ENCODE measurements at regions not wholly inside any gene's neighbourhood (a gene's known extent, or its start where the extent isn't known, plus 50 kb on each side); places are given as distances from the start of the nearest gene placed in this dataset.
A peak's percentile ranks its signal among the peaks of the same experiment; 100 is the strongest.
"Not testable (repeated sequence)": the region's sequence is repeated elsewhere in the genome, so short reads cannot be mapped to it uniquely, and the experiment has no call there.

DNA sequence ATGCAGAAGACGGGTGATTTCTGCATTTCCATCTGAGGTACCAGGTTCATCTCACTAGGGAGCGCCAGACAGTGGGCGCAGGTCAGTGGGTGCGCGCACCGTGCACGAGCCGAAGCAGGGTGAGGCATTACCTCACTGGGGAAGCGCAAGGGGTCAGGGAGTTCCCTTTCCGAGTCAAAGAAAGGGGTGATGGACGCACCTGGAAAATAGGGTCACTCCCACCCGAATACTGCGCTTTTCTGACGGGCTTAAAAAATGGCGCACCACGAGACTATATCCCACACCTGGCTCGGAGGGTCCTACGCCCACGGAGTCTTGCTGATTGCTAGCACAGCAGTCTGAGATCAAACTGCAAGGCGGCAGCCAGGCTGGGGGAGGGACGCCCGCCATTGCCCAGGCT lies 1246.0 kb upstream of the PABPC4L start:
- DNase-seq (ENCODE audit: low read depth, low spot score), result not testable (repeated sequence)

GRCh38 chr4:135434936-135435335 lies 1233.3 kb upstream of the PABPC4L start:
- no peak for DNase-seq (ENCODE audit: low read depth, low spot score)

DNA sequence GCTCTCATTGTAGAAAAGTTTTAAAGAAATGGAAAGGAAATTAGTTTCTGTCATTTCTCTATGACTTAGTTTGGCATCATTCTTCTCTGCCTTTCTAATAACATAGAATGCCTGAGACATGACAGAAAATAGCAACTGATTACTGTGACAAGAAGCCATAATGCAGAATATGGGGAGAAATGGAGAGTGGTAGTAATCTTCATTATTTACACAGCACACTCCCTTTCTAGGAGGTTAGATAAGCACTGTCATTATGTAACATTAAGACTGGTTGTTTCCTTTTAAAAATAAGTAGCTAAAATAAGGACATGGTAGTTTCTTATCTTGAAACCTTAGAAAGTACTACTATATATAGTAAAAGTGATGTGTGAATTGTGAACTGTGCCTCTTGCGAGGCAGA lies 1227.9 kb upstream of the PABPC4L start:
- DNase-seq (ENCODE audit: low read depth, low spot score), result no peak

- peak; percentile 25 for DNase-seq (ENCODE audit: low read depth, low spot score)
Measured at GRCh38 chr4:135418353-135418752, 1216.8 kb upstream of the PABPC4L start.

- DNase-seq (ENCODE audit: low read depth, low spot score), result no peak
Measured at GRCh38 chr4:135412213-135412612, 1210.6 kb upstream of the PABPC4L start.

DNA sequence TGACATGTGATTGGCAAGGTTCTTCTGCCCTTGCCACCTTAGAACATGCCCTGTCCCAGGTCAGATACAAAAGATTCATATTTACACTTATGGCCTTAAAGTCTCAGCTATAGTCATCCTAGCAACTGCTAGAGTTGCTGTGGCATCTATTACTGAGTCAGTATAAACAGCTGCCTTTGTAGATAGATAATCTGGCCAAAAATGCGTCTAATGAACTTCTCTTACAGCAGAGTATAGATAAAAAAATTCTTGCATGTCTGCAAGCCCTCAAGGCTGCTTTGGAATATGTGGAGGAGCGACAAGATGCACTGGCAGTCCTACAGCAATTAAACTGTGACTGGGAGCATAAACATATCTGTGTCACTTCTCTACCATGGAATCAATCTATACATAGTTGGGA lies 1209.7 kb upstream of the PABPC4L start:
- DNase-seq (ENCODE audit: low read depth, low spot score), result no peak

GRCh38 chr4:135409261-135409660 lies 1207.7 kb upstream of the PABPC4L start:
- not testable (repeated sequence) for DNase-seq (ENCODE audit: low read depth, low spot score)

DNA sequence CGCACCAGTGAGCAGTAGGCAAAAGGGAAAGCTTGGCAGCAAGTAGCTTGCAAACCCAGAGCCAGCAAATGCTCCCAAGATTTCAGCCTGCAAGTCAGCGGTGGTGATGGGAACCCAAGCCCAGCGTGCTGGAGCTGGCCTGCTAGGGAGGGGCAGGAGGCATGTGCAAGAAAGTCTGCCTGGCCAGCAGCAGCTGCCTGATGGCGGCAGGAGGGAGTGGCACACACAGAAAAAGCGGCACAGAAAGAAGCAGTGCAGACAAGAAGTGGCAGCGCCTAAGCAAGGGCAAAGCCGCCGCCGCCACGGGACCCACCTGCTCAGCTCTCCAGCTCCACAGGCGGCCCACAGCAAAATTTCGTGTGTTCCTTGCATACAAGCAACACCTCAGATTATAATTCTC lies 1206.5 kb upstream of the PABPC4L start:
- no peak for DNase-seq (ENCODE audit: low read depth, low spot score)

GRCh38 chr4:135406597-135406996 lies 1205.0 kb upstream of the PABPC4L start:
- not testable (repeated sequence) for DNase-seq (ENCODE audit: low read depth, low spot score)

DNA sequence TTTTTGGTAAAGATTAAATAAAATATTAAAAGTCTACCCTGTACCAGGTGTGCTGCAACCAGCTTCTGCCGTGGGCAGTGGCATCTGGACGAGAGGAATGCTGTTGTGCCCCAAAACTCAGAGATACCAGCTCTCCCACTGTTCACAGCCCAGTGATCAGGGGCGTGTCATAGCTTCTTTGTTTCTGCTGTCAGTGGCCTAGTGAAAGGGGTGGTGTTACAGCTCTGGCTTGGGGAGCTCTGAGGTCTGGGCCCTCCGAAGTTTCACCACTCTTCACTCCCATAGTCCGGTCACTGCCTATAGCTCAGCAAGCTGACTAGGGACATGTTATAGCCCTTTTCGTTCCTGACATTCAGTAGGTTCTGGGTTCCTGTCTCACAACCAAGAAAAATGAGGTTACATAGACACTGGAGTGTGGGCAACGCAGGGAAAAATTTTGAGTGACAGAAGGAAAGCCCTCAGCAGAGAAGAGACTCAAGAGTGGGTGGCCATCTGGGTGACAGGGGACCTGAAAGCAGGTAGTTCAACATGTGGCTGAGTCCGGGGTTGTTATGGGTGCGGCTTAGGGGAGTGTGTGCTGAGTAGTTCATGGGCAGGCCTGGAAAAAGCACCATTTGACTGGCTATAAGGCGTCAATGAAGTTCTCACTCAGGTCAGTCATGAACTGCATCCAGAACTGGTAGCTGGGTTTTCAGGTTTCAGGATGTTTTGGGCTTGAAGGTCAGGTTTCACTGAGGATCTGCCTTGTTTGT lies 1184.4 kb upstream of the PABPC4L start:
- DNase-seq (ENCODE audit: low read depth, low spot score), result no peak

GRCh38 chr4:135383356-135384288 lies 1182.0 kb upstream of the PABPC4L start:
- DNase-seq (ENCODE audit: low read depth, low spot score), result no peak

- no peak for DNase-seq (ENCODE audit: low read depth, low spot score)
Measured at GRCh38 chr4:135382280-135382959, 1180.8 kb upstream of the PABPC4L start.

- no peak for DNase-seq (ENCODE audit: low read depth, low spot score)
Measured at GRCh38 chr4:135372131-135372530, 1170.5 kb upstream of the PABPC4L start.

- no peak for DNase-seq (ENCODE audit: low read depth, low spot score)
Measured at GRCh38 chr4:135371137-135371536, 1169.5 kb upstream of the PABPC4L start.

GRCh38 chr4:135368831-135369230 lies 1167.2 kb upstream of the PABPC4L start:
- no peak for DNase-seq (ENCODE audit: low read depth, low spot score)

DNA sequence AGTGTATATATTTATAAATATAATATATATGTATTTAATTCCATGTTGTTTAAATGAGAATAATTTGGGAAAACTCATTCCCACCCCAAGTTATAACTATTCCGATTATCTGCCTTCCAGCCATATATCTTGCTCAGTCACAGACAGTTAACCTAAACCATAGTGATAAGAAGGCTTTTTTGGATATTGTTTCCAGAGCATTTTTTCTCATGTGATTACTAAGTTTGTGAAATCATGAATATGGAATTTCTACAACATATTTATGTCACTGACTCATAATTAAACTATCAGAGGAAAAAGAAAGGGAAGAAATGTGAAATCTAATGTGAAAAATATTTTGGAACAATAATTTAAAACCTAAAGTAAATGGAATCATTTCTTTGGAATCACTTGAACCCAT lies 1163.5 kb upstream of the PABPC4L start:
- no peak for DNase-seq (ENCODE audit: low read depth, low spot score)

GRCh38 chr4:135359128-135359527 lies 1157.5 kb upstream of the PABPC4L start:
- DNase-seq (ENCODE audit: low read depth, low spot score), result no peak

DNA sequence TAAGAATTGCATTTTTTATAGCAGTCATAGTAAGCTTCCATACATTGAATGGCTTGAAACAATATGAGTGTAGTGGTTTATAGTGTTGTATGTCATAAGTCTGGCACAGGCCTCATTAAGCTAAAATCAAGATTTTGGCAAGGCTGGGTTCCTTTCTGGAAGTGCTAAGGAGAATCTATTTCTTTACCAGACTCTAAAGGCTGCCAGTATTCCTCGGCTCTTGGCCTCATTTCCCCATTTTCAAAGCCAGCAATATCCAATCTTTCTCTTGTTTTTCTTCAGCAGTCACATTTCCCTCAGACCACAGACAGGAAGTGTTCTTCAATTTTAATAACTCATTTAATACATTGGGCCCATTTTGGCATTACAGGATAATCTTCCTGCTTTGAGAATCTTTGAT lies 1155.5 kb upstream of the PABPC4L start:
- DNase-seq (ENCODE audit: low read depth, low spot score), result no peak

GRCh38 chr4:135354876-135355275 lies 1153.3 kb upstream of the PABPC4L start:
- DNase-seq (ENCODE audit: low read depth, low spot score), result no peak

DNA sequence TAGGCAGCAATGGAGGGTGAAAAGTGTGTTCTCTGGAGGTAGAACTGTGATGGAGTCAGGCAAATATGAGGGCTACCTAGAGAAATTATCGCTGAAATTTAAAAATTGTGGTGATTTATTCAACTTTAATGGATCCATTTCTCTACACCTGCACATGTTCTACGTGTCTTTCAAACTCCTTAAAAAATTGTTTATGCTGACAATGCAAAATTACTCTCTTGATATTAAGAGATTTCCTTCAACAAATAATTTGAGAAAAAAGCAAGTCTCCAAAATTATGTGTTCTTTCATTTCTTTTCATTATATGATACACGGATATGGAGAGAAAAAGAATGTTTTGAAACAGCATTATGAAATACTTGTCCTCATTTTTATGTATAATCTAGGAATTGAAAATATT lies 1151.4 kb upstream of the PABPC4L start:
- DNase-seq (ENCODE audit: low read depth, low spot score), result no peak

- no peak for DNase-seq (ENCODE audit: low read depth, low spot score)
Measured at GRCh38 chr4:135344492-135344891, 1142.9 kb upstream of the PABPC4L start.

GRCh38 chr4:135338181-135338580 lies 1136.6 kb upstream of the PABPC4L start:
- no peak for DNase-seq (ENCODE audit: low read depth, low spot score)

Data from iPS DF 19.7 (cell line).